Bone marrow (tissue), 2 donors: ENCODE measurements at regions not wholly inside any gene's neighbourhood (a gene's known extent, or its start where the extent isn't known, plus 50 kb on each side); places are given as distances from the start of the nearest gene placed in this dataset.
A peak's percentile ranks its signal among the peaks of the same experiment; 100 is the strongest.

Source experiments
- DNase-seq, 2 donors: peaks; one replicate each; lab custom pipeline; 2025; lab: John Stamatoyannopoulos, UW

DNA sequence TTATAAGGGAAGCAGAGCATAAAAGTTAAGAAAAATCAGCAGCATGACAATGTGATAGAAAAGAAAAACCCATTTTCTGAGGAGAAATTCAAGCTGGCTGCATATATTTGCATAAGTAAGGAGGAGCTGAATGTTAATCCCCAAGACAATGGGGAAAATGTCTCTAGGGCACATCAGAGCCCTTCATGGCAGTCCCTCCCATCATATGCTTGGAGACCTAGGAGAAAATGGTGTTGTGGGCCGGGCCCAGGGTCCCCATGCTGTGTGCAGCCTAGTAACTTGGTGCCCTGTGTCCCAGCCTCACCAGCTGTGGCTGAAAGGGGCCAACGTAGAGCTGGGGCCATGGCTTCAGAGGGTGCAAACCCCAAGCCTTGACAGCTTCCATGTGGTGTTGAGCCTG lies 100.6 kb upstream of the PLPPR4 start:
- no peak for DNase-seq

DNA sequence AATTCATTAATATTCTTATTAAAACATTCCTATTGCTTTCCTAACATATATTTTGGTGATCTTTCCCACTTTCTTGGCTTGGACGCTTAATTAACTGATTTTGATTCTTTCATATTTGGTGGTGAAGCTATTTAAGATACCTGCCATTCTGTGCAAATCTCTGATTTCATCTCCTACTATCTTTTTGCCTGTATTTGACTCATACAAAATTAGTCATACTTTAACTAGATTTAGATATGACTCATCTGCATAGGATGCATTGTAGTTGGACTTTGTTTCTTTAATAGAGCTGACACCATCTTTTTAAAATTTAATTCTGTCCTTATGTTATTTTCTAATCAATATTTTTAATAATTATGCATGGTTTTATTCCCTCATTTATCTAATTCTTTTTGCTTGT lies 93.8 kb upstream of the PLPPR4 start:
- DNase-seq: no peak

DNA sequence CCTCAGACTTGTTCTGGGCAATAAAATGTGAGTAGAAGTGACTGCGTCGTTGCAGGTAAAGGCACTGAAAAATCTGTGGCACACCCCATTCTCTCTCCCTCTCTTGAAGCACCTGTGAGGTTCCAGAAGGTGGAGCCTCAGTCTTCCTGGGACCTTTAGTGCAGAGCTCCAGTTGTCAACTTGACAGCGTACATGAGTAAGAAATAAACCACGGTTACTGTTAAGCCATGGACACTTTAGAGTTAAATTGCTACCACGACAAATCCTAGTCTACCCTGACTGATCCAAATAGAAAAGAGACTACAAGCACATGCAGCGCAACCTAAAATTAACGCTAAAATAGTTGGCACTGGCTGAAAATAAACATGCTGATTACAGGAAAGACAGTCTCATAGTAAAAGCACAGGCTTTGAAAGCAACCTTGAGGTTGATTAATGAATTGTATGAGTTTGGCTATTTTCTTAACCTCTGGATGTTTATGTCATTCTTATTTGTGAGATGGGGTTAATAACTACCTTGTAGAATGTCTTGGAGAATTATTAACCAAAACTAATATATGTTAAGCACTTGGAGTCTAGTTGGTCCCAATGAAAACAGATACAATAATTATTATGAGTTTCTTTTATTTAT lies 93.0 kb upstream of the PLPPR4 start:
- DNase-seq: no peak

DNA sequence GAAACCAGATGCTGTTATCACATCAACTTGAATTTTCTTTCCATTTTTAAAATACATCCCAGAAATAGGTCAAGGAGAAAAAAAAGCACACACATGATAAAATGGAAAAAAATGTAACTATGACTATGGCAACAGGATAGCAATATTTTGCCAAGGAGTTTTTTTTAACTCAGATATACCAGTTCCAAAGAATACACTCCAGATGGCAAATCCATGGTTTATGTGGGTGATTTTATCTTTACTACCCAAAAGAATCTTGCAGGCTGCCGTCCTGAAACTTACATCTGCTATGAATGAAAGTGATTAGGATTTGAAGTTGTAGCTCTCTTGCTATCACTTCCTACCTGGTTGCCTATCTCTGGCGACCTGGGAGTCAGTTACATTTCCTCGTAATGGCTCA lies 91.0 kb upstream of the PLPPR4 start:
- DNase-seq: no peak

DNA sequence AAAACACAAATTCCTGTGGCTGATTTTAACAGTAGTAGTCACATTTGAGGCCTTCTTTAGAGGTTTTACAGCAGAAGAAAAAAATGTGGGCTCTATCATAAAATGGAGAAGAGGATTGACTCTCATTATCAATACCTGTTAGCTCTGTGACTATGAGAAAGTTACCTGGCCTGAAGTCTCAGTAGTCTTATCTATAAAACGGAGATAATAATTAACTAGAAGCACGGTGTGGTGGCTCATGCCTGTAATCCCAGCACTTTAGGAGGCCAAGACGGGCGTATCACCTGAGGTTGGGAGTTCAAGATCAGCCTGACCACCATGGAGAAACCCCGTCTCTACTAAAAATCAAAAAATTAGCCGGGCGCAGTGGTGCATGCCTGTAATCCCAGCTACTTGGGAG lies 90.4 kb upstream of the PLPPR4 start:
- no peak for DNase-seq

DNA sequence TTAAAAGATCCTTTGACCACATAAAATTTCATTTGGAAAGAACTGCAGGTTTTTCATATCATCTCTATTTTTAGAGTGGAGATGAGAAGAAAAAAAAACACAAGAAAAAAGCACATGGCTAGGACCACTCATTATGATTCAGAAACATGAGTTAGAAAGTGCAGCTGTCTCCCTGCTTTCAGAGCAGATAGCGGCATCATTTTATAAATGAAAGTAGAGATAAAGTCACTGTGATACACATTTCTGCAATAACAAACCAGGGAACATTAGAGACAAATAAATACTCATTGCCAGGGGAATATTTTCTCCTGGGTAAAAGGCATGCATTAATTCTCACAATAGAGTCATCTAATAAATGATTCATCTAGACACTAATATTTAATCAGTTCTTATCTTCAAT lies 87.5 kb upstream of the PLPPR4 start:
- DNase-seq: no peak

DNA sequence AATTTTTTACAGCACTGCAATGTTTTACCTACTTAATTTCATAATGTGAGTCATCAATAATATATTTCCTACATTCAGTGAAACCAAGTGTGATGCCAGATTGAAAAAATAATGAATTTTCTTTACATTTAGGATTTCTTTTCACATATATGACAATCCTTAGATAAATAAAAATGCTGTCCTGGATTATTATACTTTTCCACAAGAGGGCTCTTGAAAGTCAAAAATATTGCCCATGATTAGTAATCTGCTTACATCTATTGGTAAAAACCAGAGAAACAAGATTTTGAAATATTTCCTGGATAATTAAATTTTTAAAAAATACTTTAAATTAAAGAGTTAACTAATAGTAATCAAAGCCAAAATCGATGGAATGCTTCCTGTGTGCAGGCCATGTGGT lies 86.8 kb upstream of the PLPPR4 start:
- DNase-seq: no peak

DNA sequence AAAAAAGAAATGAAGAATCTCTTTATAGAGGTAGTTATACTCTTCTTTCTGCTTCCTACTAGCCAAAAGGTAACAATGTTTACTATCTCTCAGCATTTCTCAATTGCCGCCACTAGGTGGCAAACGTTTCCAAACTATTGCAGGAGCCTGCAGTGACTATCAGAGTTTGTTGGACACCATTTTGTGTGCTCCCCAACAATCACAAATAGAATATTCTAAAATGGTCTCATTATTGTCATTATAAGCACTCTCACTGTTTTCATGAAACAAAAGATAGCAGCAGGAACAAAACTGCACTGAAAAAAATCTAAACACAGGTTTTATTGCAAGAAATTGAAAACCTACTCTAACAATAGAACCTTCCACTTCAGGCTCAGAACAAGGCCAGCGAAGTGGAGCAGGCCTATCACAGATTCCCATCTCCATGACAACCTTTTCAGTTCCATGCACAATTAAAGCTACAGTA lies 83.9 kb upstream of the PLPPR4 start:
- DNase-seq: peak in 1 of 2 donors; percentile 31

DNA sequence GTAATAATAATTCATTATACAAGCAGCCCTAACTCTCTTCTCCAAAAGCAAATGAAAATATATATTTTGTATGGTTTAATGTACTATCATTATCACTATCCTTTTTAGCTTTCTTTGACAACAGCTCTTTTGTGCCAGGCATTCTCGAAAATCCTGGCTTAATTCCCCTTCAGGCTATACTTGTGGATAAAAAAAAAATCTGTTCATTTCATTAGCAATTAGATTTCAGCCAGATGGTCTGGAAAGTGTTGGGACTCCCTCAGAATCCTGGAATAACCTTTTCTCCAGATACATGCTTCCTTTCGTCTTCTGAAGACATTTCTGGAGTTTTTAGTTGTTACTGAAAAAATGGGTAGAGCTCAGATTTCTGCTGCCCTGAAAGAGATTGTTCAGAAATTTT lies 83.4 kb upstream of the PLPPR4 start:
- DNase-seq: no peak

DNA sequence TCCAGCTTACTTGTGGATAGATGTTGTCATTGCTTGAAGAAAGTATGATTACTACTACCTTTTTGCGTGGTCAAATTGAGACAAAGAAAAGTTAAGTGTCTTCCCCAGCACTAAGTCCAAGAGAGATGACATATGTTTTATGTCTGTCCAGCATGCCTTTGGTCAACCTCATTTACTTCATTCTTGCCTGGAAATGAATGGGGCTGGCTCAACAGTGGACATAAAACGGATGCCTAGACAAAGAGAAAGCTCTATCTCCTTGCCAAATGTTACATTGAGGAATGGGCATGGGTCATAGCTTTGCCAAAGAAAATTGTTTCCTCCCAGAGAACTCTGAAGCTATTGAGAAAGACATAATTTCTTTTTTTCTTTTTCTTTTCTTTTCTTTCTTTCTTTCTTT lies 82.4 kb upstream of the PLPPR4 start:
- DNase-seq: no peak

DNA sequence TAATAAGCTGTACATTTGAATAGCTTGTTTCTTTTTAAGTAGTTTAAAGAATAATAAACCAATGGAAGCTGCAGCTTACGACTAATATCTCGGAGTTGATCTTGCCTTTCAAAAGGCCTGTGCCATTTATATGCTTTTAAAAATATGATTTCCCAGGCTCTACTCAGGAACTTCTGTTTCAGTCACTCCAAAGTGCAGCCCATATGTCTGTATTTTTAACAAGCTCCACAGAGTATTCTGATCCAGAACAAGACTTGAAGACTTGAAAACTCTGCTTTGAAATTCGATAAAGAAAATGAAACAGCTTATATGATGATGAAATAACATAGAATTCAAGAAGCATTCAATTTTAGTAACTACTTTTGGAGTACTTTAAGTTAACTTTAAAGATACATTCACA lies 79.1 kb upstream of the PLPPR4 start:
- no peak for DNase-seq

DNA sequence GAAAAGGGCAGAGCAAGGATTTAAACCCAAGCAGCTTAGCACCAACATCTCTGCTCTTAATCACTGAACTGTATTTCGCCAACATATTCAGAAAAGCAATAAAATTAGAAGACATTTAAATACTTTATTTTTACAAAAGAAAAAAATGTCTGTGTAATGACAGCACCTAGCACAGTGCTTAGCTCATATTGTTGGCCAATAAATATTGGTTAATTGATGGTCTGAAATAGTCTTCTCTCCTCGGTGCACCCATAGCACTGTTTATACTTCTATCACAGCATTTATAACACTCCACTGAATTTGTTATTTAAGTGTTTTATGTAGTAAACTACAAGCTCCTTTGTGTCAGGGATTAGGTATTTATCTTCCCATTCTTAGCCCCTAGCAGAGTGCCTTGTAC lies 70.9 kb upstream of the PLPPR4 start:
- no peak for DNase-seq

DNA sequence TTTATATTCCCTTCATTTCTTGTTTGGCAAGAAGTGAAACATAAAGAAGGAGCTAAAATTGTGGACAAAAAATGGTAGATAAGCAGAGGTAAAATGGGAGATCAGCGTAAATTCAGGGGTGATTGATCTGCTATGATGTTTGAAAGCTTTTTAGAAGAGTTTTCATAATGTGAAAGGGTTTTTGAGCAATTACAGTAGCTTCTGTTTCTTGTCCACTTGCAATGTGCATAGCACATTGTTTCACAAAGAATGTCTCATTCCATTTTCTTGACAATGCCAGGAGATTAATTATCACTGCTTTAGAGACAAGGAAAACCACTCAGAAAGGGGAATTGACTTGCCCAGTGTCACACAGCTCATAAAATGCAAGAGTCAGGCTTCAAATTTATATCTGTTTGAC lies 65.9 kb upstream of the PLPPR4 start:
- DNase-seq: no peak

DNA sequence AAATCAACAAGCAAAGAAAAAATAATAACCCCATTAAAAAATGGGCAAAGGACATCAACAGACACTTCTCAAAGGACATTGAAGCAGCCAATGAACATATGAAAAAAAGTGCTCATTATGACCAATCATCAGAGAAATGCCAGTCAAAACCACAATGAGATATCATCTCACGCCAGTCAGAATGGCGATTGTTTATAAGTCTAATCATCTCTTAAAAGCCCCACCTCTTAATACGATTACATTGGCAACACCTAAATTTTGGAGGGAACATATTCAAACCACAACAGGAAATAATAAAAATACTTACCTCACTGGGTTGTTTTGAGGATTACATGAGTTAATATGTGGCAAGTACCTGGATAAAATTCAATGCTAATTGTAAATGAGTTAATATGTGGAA lies 57.1 kb upstream of the PLPPR4 start:
- DNase-seq: no peak
